HUES48 (cell line): ENCODE measurements at regions not wholly inside any gene's neighbourhood (a gene's known extent, or its start where the extent isn't known, plus 50 kb on each side); places are given as distances from the start of the nearest gene placed in this dataset.

Source experiments
- H3K27ac ChIP-seq: one replicate; pipeline ENCODE4 v1.7.0; 2013; ENCODE audit warnings: low read depth, low read length, inconsistent platforms
- H3K27me3 ChIP-seq: 2 replicates; pipeline ENCODE4 v1.6.1; 2013; ENCODE audit warnings: mild to moderate bottlenecking, low read length; ENCODE audit not compliant: control insufficient read depth, insufficient read depth
- H3K36me3 ChIP-seq: 2 replicates; pipeline ENCODE4 v1.6.1; 2013; ENCODE audit warnings: low read length; ENCODE audit not compliant: control insufficient read depth, insufficient read depth
- H3K4me1 ChIP-seq: 2 replicates; pipeline ENCODE4 v1.6.1; 2013; ENCODE audit warnings: mild to moderate bottlenecking, low read length; ENCODE audit not compliant: control insufficient read depth, insufficient read depth
- H3K4me3 ChIP-seq: 2 replicates; pipeline ENCODE4 v1.5.1; 2013; ENCODE audit warnings: mild to moderate bottlenecking, low read depth, low read length
- H3K9ac ChIP-seq: 2 replicates; pipeline ENCODE4 v1.6.1; 2013; ENCODE audit warnings: mild to moderate bottlenecking, low read depth, low read length, moderate library complexity
- H3K9me3 ChIP-seq: 2 replicates; pipeline ENCODE4 v1.6.1; 2013; ENCODE audit warnings: low read length; ENCODE audit not compliant: control insufficient read depth, insufficient read depth

DNA sequence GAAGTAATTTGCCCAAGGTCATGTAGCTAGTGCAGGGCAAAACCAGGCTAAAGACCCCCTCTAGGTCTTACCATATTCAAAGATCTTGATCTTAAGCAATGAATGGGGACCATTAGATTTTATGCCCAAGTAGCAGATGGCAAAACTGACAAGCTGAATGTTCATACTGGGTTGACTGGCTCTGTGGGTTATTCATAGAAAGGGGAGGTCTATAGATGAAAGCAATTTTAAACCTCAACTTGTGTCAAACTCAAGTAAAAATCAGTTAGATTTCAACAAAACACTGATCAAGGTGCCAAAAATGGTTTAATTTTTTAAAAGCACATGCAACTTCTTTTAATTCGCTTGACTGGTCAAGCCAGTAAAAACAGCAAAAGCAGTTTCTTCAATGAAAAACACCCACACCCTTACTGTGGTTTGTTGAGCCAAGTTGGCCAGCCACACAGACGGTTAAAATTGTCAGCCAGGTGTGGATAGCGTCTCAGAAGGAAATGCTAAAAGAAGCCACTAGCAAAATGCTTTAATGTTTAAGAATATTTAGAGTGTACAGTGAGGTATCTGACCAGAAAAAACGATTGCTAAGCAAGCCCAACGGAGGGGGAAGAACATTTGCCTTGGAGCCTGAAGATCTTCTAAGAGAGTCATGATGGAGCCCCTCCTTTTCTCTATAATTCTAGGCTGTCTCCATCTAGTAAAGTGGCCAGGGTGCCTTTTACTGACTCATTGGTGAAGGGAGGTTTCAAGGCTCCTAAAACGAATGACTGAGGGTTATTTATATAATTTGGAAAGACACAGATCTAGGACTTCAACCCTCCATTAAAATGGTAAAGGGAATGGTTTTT lies 539.6 kb upstream of the CLINT1 start:
- Histone ChIP-seq H3K4me3 (no peak overlapping the region), H3K9me3 (no peaks in the 10 kb centered on the region), H3K4me1 (no peaks in the 10 kb centered on the region), H3K27ac (no peak overlapping the region), H3K9ac (no peak overlapping the region), H3K36me3 (no peaks in the 10 kb centered on the region), H3K27me3 (no peaks in the 10 kb centered on the region)

DNA sequence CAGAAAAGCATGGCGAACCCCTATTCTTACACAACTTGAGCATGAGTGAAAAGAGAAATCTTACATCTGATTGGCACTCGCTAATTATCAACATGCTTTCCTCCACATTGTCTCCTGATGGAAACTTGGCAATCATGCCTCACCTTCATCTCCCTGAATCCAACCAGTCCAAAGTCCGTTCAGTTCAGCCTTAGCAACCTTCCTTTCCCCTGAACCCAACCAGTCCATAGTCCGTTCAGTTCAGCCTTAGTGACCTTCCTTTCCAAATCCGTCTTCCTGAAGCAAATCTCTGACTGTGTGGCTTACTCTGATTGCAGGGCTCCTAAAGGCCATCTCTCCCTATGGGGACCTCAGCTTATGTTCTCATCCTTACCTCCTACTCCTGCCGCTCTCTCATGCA lies 538.3 kb upstream of the CLINT1 start:
- Histone ChIP-seq H3K4me1 (no peaks in the 10 kb centered on the region), H3K27me3 (no peaks in the 10 kb centered on the region), H3K4me3 (no peak overlapping the region), H3K27ac (no peak overlapping the region), H3K9ac (no peak overlapping the region), H3K9me3 (no peaks in the 10 kb centered on the region), H3K36me3 (no peaks in the 10 kb centered on the region)

DNA sequence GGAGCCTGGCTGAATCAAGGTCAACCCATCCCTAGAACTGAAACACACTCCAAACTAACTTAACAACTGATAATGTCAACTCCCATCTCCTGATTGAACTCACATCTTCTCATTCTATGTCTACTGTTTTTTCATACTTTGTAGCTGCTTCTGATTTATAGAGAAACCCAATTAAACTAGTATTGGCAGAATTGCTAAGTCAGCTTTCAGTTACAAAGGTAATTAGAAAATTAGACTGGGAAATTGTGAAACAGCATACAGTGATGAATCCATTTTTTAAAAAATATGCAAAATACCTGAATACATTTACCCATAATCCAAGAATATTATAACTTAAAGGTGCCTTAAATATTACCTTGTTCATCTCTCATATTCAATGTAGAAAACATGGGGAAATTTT lies 535.2 kb upstream of the CLINT1 start:
- H3K36me3 ChIP-seq = no peaks in the 10 kb centered on the region
- no peak overlapping the region for H3K4me3 ChIP-seq
- no peak overlapping the region for H3K27ac ChIP-seq
- H3K9ac ChIP-seq = no peak overlapping the region
- H3K9me3 ChIP-seq = no peaks in the 10 kb centered on the region
- no peaks in the 10 kb centered on the region for H3K4me1 ChIP-seq
- no peaks in the 10 kb centered on the region for H3K27me3 ChIP-seq

DNA sequence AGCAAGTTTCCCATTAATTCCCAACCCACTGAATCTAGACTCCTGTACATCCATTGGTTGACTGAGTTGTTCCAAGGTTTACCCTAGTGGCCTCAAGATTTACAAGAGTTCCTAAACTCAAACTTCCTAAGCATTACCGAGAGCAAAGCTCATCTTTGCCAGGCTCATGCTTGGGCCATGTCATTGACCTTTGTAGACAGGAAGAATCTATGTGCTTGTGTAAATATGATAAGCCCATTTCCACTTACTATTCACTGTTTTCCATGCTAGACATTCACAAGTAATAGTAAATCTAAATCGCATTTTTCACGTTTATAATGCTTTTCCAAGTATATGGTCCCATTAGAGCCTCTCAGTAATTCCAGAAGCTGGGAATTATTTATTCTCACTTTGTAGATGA lies 534.5 kb upstream of the CLINT1 start:
- Histone ChIP-seq H3K27me3 (no peaks in the 10 kb centered on the region), H3K9me3 (no peaks in the 10 kb centered on the region), H3K4me3 (no peak overlapping the region), H3K4me1 (no peaks in the 10 kb centered on the region), H3K27ac (no peak overlapping the region), H3K36me3 (no peaks in the 10 kb centered on the region), H3K9ac (no peak overlapping the region)

DNA sequence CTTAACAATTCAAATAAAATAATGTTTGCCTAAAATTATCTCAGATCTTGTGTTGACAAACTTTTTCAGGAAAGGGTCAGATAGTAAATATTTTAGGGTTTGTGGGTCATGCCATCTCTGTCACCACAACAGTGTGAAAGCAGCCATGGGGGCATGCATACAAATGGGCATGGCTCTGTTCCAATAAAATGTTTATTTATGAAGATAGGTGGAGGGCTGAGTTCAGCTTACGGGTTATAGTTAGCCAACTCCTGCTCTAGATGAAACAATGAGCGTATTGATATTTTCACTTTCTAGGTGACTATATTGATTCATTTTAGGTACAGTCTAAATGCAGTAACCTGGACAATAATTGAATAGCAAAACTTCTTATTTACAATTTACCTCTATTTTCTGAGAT lies 533.8 kb upstream of the CLINT1 start:
- no peaks in the 10 kb centered on the region for H3K27me3 ChIP-seq
- H3K9me3 ChIP-seq = no peaks in the 10 kb centered on the region
- H3K4me1 ChIP-seq = no peaks in the 10 kb centered on the region
- no peaks in the 10 kb centered on the region for H3K36me3 ChIP-seq
- no peak overlapping the region for H3K4me3 ChIP-seq
- no peak overlapping the region for H3K9ac ChIP-seq
- H3K27ac ChIP-seq = no peak overlapping the region

DNA sequence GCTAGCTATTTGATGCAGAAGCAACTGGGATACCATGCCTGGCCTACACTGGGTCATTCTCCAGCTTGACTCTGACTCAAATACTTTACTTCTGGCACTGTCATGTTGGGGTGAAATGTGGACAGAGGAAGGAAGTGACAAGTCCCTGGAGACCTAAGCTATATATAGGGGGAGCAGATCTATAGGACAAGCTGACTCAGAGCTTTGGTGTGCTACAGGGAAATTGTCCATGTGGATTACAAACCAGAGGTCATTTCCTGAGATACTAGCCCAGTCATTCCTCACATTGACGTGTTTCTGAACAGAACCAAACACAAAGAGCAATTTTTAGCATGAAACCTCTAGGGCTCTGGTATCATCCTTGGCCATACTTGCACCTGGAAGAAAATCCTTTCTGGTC lies 531.6 kb upstream of the CLINT1 start:
- Histone ChIP-seq H3K4me3 (no peak overlapping the region), H3K27ac (no peak overlapping the region), H3K4me1 (no peaks in the 10 kb centered on the region), H3K27me3 (no peaks in the 10 kb centered on the region), H3K9ac (no peak overlapping the region), H3K36me3 (no peaks in the 10 kb centered on the region), H3K9me3 (no peaks in the 10 kb centered on the region)

DNA sequence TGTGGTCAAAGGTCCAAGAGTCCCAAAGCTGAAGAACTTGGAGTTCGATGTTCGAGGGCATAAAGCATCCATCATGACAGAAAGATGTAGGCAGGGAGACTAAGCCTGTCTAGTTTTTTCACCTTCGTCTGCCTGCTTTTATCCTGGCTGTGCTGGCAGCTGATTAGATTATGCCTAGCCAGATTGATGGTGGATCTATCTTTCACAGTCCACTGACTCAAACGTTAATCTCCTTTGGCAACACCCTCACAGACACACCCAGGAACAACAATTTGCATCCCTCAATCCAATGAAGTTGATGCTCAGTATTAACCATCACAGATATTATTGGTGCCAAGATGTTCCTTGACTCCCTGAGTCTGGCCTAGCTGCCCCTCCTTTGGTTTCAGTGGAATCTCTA lies 530.8 kb upstream of the CLINT1 start:
- Histone ChIP-seq H3K27ac (no peak overlapping the region), H3K9me3 (no peaks in the 10 kb centered on the region), H3K27me3 (no peaks in the 10 kb centered on the region), H3K4me3 (no peak overlapping the region), H3K9ac (no peak overlapping the region), H3K36me3 (no peaks in the 10 kb centered on the region), H3K4me1 (no peaks in the 10 kb centered on the region)

DNA sequence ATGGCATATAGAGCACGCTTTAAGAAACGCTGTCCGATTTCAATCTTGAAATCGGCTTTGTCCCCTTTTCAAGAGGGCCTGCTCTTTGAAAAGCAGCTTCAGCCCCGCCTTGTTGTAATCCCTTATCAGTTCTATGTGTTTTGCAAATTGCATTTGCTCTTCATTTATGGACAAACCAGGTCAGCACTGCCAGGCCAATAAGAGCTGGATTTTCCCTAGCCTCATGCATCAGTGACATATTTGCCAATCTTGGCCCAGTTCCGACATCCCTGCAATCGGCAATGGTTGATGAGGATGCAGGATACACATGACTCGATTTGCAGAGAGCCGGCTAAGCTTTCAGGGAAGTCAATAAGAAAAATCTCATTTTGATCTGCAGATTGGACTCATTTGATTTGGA lies 529.1 kb upstream of the CLINT1 start:
- H3K4me1 ChIP-seq = no peaks in the 10 kb centered on the region
- no peak overlapping the region for H3K27ac ChIP-seq
- no peaks in the 10 kb centered on the region for H3K27me3 ChIP-seq
- H3K4me3 ChIP-seq = no peak overlapping the region
- H3K9me3 ChIP-seq = no peaks in the 10 kb centered on the region
- no peaks in the 10 kb centered on the region for H3K36me3 ChIP-seq
- H3K9ac ChIP-seq = no peak overlapping the region

DNA sequence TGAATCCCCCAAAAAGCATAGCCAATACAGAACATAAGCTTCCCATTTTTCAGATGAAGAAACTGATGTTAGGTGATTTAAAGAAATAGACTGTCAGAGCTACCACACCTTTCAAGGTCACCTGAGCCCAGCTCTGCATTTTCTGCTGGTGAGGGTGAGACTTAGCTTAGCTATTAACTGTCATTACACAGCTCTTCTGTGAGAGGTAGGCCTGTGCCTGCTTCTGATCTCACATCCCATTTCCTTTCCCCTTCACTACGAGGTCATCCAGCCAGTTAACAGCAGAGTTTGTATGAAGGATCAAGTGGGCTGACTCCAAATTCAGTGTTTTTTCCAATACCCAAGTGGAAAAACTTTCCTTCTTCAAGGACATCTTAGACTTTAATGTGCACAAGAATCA lies 528.6 kb upstream of the CLINT1 start:
- Histone ChIP-seq H3K27me3 (no peaks in the 10 kb centered on the region), H3K27ac (no peak overlapping the region), H3K4me1 (peaks cover 4% of the 10 kb centered on the region; the same call in 1 of the 2 replicates), H3K9ac (no peak overlapping the region), H3K36me3 (no peaks in the 10 kb centered on the region), H3K9me3 (no peaks in the 10 kb centered on the region), H3K4me3 (no peak overlapping the region)

DNA sequence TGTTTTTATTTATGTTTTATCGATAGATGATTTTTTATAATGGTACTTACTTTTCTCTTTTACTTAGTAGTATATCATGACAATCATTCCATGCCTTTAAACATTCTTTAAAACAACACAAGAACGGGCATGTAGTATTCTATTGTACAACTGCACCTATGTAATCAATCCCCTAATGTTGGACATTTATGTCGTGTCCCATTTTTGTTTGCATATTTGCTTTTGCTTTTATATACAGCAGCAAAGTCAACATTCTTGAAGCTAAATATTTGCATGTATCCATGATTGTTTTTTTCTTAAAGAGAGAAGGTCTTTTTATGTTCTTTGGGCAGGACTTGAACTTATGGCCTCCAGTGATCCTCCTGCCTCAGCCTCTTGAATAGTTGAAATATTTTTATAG lies 527.0 kb upstream of the CLINT1 start:
- H3K4me3 ChIP-seq = no peak overlapping the region
- no peak overlapping the region for H3K9ac ChIP-seq
- no peaks in the 10 kb centered on the region for H3K36me3 ChIP-seq
- no peaks in the 10 kb centered on the region for H3K27me3 ChIP-seq
- peaks cover 4% of the 10 kb centered on the region; the same call in 1 of the 2 replicates for H3K4me1 ChIP-seq
- no peaks in the 10 kb centered on the region for H3K9me3 ChIP-seq
- H3K27ac ChIP-seq = no peak overlapping the region

DNA sequence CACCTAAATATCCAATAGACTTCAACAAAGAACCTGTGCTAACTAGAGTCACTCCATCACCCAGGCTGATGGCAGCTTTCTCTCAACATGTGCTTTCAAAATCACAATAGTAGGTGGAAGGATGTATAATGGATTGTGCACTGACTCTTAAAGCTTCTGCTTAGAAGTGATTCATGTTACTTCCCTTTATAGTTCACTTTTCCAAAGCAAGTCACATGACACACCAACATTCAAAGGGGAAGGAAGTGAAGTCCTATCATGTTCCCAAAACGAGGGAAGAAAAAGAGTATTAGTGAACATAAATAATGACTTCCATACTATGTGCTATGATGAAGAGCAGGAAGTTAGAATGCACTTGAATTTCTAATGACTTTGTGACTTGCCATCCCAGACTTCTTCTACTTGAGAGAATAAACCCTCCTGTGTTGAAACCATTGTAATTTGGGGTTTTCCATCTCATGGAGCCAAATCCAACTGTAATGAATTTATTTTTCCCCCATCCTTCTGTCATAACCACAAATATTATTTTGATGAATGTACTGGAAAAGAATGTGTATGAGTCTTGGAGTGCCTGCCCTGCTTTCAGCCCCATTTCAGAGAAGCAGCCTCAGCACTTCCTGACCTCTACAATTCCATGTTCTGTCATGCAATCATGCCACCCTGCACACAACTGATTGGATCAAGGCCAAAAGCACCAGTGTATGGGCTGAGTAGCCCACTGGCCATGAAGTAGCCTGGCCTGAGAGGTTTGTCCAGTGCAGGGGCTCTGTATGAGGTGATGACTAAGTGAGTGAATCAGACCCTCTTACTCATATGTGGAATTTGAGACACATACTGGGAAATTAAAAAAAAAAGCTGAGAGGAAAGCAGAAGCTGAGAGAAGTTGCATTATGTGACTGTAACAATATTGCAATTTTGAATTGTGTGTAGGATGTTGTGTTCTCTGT lies 525.9 kb upstream of the CLINT1 start:
- H3K36me3 ChIP-seq = no peaks in the 10 kb centered on the region
- no peak overlapping the region for H3K27ac ChIP-seq
- H3K9me3 ChIP-seq = no peaks in the 10 kb centered on the region
- no peak overlapping the region for H3K4me3 ChIP-seq
- no peak overlapping the region for H3K9ac ChIP-seq
- H3K27me3 ChIP-seq = no peaks in the 10 kb centered on the region
- peaks cover 4% of the 10 kb centered on the region; the same call in 1 of the 2 replicates for H3K4me1 ChIP-seq
